SK-N-MC (cell line): ENCODE measurements at regions not wholly inside any gene's neighbourhood (a gene's known extent, or its start where the extent isn't known, plus 50 kb on each side); places are given as distances from the start of the nearest gene placed in this dataset.

Experiments
- EZH2 ChIP-seq: fragments of 200-600 bp; sonication (generic); IDR thresholded peaks from one replicate; pipeline ENCODE4 v1.6.1; 2017; ENCODE audit warnings: antibody characterized with exemption
- POLR2AphosphoS5 ChIP-seq: IDR thresholded peaks from 2 replicates; pipeline ENCODE4 v1.6.1; 2012; ENCODE audit warnings: mild to moderate bottlenecking, low read depth, low read length, borderline replicate concordance

- TF ChIP-seq POLR2AphosphoS5: no peak
- no peak for TF ChIP-seq EZH2
Observed at GRCh38 chr6:14786455-14786854, 459.4 kb upstream of the JARID2 start.
